Mucosa of descending colon (tissue), 3 donors: ENCODE measurements at regions not wholly inside any gene's neighbourhood (a gene's known extent, or its start where the extent isn't known, plus 50 kb on each side); places are given as distances from the start of the nearest gene placed in this dataset.
A peak's percentile ranks its signal among the peaks of the same experiment; 100 is the strongest.

Source experiments
- ATAC-seq: fragments of 200-7000 bp; cut with Tn5 transposase; one replicate; pipeline ENCODE4 v1.9.1; 2020; ENCODE audit warnings: mild to moderate bottlenecking, moderate library complexity
- DNase-seq, 3 donors: peaks; one replicate each; pipeline ENCODE4 v3.0.0-alpha.2; 2020
- H3K36me3 ChIP-seq: fragments of 200-600 bp; one replicate; pipeline ENCODE4 v1.8.0; 2021; ENCODE audit warnings: low read depth, mild to moderate bottlenecking
- H3K4me1 ChIP-seq: fragments of 200-600 bp; one replicate; pipeline ENCODE4 v1.8.0; 2021; ENCODE audit warnings: low read depth, mild to moderate bottlenecking
- H3K4me3 ChIP-seq: fragments of 200-600 bp; one replicate; pipeline ENCODE4 v1.8.0; 2021; ENCODE audit warnings: mild to moderate bottlenecking
- H3K9me3 ChIP-seq: fragments of 200-600 bp; one replicate; pipeline ENCODE4 v1.8.0; 2021; ENCODE audit warnings: mild to moderate bottlenecking
- CTCF ChIP-seq: fragments of 200-600 bp; IDR thresholded peaks from one replicate; pipeline ENCODE4 v1.8.0; 2022; ENCODE audit warnings: antibody characterized with exemption, mild to moderate bottlenecking
- intact Hi-C, 2 donors: fragments of 100-400 bp; cut with DNase I in 1 of 2; cut with micrococcal nuclease in 1 of 2; formaldehyde crosslinking; loops; one replicate each; pipeline versions ENCODE4 v1.11.0 to v1.11.1; 2022; cut with DNase I, micrococcal nuclease
- donor health status: DM: no; HTN: no; CAD: no; lungs with moderate emphysema.
- donor health status: DM: no; HTN: no; CAD: no.
- donor health status: DM: no; HTN: yes; CAD: no.

GRCh38 chr14:31926123-31926522, 151.0 kb upstream of the ARHGAP5 start:
- TF ChIP-seq CTCF: no peak
- Histone ChIP-seq H3K4me1 (peaks cover 5% of the 10 kb centered on the region), H3K4me3 (no peak overlapping the region), H3K9me3 (no peaks in the 10 kb centered on the region), H3K36me3 (no peaks in the 10 kb centered on the region)
- peak; percentile 72 for ATAC-seq
- DNase-seq: peak in 1 of 3 donors; percentile 27
- intact Hi-C loops: loop anchor here in 1 of 2 donors (5.0 kb wide), 1 partner anchor 331 kb away; no protein-coding TSS in a partner anchor

- DNase-seq (no peak), ATAC-seq (no peak)
- Histone ChIP-seq H3K9me3 (no peaks in the 10 kb centered on the region), H3K4me3 (no peak overlapping the region), H3K4me1 (peaks cover 5% of the 10 kb centered on the region), H3K36me3 (no peaks in the 10 kb centered on the region)
- intact Hi-C loops: loop anchor here in 1 of 2 donors (5.0 kb wide), 1 partner anchor 331 kb away; no protein-coding TSS in a partner anchor
- TF ChIP-seq CTCF: no peak
These were observed 150.3 kb upstream of the ARHGAP5 start for GRCh38 chr14:31926652-31927347.

- DNase-seq (no peak), ATAC-seq (peak; percentile 38)
- TF ChIP-seq CTCF: no peak
- H3K4me1 ChIP-seq: peaks cover 5% of the 10 kb centered on the region
- H3K36me3 ChIP-seq: no peaks in the 10 kb centered on the region
- no peak overlapping the region for H3K4me3 ChIP-seq
- intact Hi-C loops: loop anchor here in 1 of 2 donors (5.0 kb wide), 1 partner anchor 330 kb away; no protein-coding TSS in a partner anchor
- no peaks in the 10 kb centered on the region for H3K9me3 ChIP-seq
These were observed 149.7 kb upstream of the ARHGAP5 start for GRCh38 chr14:31927348-31927832.

- TF ChIP-seq CTCF: no peak
- peaks cover 9% of the 10 kb centered on the region for H3K4me1 ChIP-seq
- no peak overlapping the region for H3K4me3 ChIP-seq
- ATAC-seq (no peak), DNase-seq (no peak)
- H3K36me3 ChIP-seq: no peaks in the 10 kb centered on the region
- intact Hi-C loops: no loop called here
- no peaks in the 10 kb centered on the region for H3K9me3 ChIP-seq
These were observed 147.0 kb upstream of the ARHGAP5 start for GRCh38 chr14:31930070-31930469.

- no peaks in the 10 kb centered on the region for H3K36me3 ChIP-seq
- DNase-seq: no peak
- ATAC-seq: peak; percentile 26
- intact Hi-C loops: no loop called here
- TF ChIP-seq CTCF: no peak
- H3K4me3 ChIP-seq: no peak overlapping the region
- no peaks in the 10 kb centered on the region for H3K9me3 ChIP-seq
- peaks cover 12% of the 10 kb centered on the region for H3K4me1 ChIP-seq
These were observed 146.4 kb upstream of the ARHGAP5 start for GRCh38 chr14:31930493-31931240.
